Activated CD8-positive, alpha-beta memory T cell treated with anti-CD3 and anti-CD28 coated beads, Interleukin-2, amount 50 U/mL, for 1 hour (primary cell): ENCODE measurements at regions not wholly inside any gene's neighbourhood (a gene's known extent, or its start where the extent isn't known, plus 50 kb on each side); places are given as distances from the start of the nearest gene placed in this dataset.

Experiments
- DNase-seq: peaks from one replicate; pipeline ENCODE4 v3.0.0-alpha.2; 2020; ENCODE audit errors: extremely low read depth

GRCh38 chr2:181149056-181149455 is 168.7 kb downstream of the UBE2E3 start:
- DNase-seq, result no peak

GRCh38 chr2:181152226-181152625 is 171.8 kb downstream of the UBE2E3 start:
- DNase-seq, result no peak

GRCh38 chr2:181152701-181153100 is 172.3 kb downstream of the UBE2E3 start:
- no peak for DNase-seq

- no peak for DNase-seq
Measured at GRCh38 chr2:181153886-181154285, 173.5 kb downstream of the UBE2E3 start.

GRCh38 chr2:181157326-181157725 is 176.9 kb downstream of the UBE2E3 start:
- DNase-seq, result no peak

- DNase-seq, result no peak
Measured at GRCh38 chr2:181158427-181158826, 178.0 kb downstream of the UBE2E3 start.

- DNase-seq, result no peak
Measured at GRCh38 chr2:181161615-181162014, 181.2 kb downstream of the UBE2E3 start.

- no peak for DNase-seq
Measured at GRCh38 chr2:181163139-181163538, 182.7 kb downstream of the UBE2E3 start.

GRCh38 chr2:181163691-181164090 is 183.3 kb downstream of the UBE2E3 start:
- DNase-seq, result no peak

- no peak for DNase-seq
Measured at GRCh38 chr2:181164699-181165098, 184.3 kb downstream of the UBE2E3 start.

- no peak for DNase-seq
Measured at GRCh38 chr2:181165199-181165868, 184.9 kb downstream of the UBE2E3 start.

- no peak for DNase-seq
Measured at GRCh38 chr2:181169503-181169902, 189.1 kb downstream of the UBE2E3 start.

GRCh38 chr2:181170256-181170655 is 189.9 kb downstream of the UBE2E3 start:
- DNase-seq, result no peak

- no peak for DNase-seq
Measured at GRCh38 chr2:181172676-181173075, 192.3 kb downstream of the UBE2E3 start.

GRCh38 chr2:181174611-181175580 is 194.5 kb downstream of the UBE2E3 start:
- DNase-seq, result no peak

GRCh38 chr2:181176540-181176939 is 196.1 kb downstream of the UBE2E3 start:
- no peak for DNase-seq

GRCh38 chr2:181177376-181177775 is 197.0 kb downstream of the UBE2E3 start:
- no peak for DNase-seq

GRCh38 chr2:181178130-181178529 is 197.7 kb downstream of the UBE2E3 start:
- no peak for DNase-seq

GRCh38 chr2:181178823-181179412 is 198.5 kb downstream of the UBE2E3 start:
- no peak for DNase-seq

GRCh38 chr2:181183878-181184542 is 203.6 kb downstream of the UBE2E3 start:
- no peak for DNase-seq

GRCh38 chr2:181185421-181185820 is 205.0 kb downstream of the UBE2E3 start:
- no peak for DNase-seq

GRCh38 chr2:181185948-181186347 is 205.5 kb downstream of the UBE2E3 start:
- no peak for DNase-seq
